Suprapubic skin (tissue), 3 donors: ENCODE measurements at regions not wholly inside any gene's neighbourhood (a gene's known extent, or its start where the extent isn't known, plus 50 kb on each side); places are given as distances from the start of the nearest gene placed in this dataset.

Experiments used
- CTCF ChIP-seq, 2 donors: fragments of 200-600 bp in 1 of 2; fragments of 450-650 bp in 1 of 2; sonication (generic) in 1 of 2; IDR thresholded peaks; one replicate each; pipeline ENCODE4 v1.5.1; 2016 to 2019; ENCODE audit warnings: antibody characterized with exemption in 2 of 2, mild to moderate bottlenecking in 1 of 2, moderate library complexity in 1 of 2
- POLR2A ChIP-seq, 2 donors: fragments of 450-650 bp; IDR thresholded peaks; one replicate each; pipeline ENCODE4 v1.6.1; 2017; ENCODE audit warnings: antibody characterized with exemption in 2 of 2, mild to moderate bottlenecking in 2 of 2, moderate library complexity in 2 of 2

- TF ChIP-seq CTCF (IDR thresholded peaks at IDR 0.05) (no peak), POLR2A (IDR thresholded peaks at IDR 0.05) (no peak)
These were observed 156.3 kb upstream of the TMEM108 start for GRCh38 chr3:132881756-132882409.
